ENCODE measurements at regions not wholly inside any gene's neighbourhood (a gene's known extent, or its start where the extent isn't known, plus 50 kb on each side); places are given as distances from the start of the nearest gene placed in this dataset.

DNA sequence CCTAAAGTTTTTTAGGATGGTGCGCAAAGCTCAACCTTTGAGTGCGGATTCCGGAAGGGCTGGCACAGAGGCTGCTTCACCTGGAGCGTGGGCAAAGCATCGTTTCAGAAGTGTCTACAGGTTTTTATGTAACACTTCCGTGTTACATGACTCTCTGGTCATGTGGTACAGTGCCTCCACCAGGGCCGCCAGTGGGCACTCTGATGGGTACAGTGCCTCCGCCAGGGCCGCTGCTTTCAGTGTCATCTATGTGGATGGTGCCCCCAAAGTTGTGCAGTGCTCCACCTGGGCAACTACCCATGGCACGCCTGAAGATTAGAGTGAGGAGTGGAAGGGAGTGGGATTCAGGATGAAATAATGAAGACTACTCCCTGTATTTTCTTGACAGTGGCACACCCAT, 101.4 kb upstream of the C1orf174 start:
- intact Hi-C loops (cut with DNase I; ENCODE audit: low total_unique reads) = no loop called here
- no peak for DNase-seq
- Histone ChIP-seq H3K4me3 (no peak overlapping the region), H3K36me3 (no peaks in the 10 kb centered on the region), H3K27ac (no peak overlapping the region), H3K27me3 (no peaks in the 10 kb centered on the region), H3K4me1 (no peaks in the 10 kb centered on the region), H3K9me3 (no peaks in the 10 kb centered on the region)
- TF ChIP-seq, protein P1, sequence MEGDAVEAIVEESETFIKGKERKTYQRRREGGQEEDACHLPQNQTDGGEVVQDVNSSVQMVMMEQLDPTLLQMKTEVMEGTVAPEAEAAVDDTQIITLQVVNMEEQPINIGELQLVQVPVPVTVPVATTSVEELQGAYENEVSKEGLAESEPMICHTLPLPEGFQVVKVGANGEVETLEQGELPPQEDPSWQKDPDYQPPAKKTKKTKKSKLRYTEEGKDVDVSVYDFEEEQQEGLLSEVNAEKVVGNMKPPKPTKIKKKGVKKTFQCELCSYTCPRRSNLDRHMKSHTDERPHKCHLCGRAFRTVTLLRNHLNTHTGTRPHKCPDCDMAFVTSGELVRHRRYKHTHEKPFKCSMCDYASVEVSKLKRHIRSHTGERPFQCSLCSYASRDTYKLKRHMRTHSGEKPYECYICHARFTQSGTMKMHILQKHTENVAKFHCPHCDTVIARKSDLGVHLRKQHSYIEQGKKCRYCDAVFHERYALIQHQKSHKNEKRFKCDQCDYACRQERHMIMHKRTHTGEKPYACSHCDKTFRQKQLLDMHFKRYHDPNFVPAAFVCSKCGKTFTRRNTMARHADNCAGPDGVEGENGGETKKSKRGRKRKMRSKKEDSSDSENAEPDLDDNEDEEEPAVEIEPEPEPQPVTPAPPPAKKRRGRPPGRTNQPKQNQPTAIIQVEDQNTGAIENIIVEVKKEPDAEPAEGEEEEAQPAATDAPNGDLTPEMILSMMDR (IDR thresholded peaks at IDR 0.05) = no peak
- TF ChIP-seq POLR2A (IDR thresholded peaks at IDR 0.05) = no peak

DNA sequence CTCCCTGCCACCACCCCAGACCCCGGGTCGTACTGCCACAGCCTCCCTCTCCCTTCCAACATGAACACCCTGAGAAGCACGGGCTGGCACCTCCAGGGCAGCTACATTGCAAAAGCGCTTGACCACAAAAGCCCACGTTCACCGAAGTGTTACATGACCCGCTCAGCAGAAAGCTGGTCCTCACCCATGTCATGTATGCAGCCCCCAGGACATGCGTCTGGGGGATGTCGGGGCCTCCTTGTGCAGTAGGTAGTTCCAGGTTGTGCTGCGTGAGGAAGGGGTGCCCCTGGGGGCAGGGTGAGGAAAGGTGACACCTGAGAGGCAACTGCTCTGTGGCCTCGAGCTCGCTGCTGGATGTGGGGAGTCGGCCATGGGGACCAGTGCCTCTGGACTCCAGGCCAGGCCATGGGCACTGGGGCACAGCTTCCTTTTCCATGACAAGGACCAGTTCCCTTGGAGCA, 102.0 kb upstream of the C1orf174 start:
- Histone ChIP-seq H3K4me3 (no peak overlapping the region), H3K36me3 (no peaks in the 10 kb centered on the region), H3K27ac (no peak overlapping the region), H3K27me3 (no peaks in the 10 kb centered on the region), H3K4me1 (no peaks in the 10 kb centered on the region), H3K9me3 (no peaks in the 10 kb centered on the region)
- intact Hi-C loops (cut with DNase I; ENCODE audit: low total_unique reads) = no loop called here
- no peak for TF ChIP-seq POLR2A (IDR thresholded peaks at IDR 0.05)
- TF ChIP-seq, protein P1 (IDR thresholded peaks at IDR 0.05) = no peak
- no peak for DNase-seq

DNA sequence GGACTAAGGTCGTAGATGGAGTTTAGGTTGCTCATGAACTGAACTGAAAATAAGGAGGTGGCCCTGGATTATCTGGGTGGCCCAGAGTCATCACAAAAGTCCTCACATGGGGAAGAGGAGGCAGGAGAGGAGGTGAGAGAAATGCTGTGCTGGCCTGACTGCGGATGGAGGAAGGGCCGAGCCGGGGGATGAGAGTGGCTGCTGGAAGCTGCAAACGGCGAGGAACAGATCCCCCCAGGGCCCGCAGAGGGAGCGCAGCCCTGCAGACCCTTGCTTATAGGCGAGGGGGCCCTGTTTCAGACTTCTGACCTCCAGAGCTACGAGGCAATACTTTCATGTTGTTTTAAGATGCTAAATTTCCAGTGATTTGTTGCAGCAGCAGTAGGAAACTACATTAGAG, 102.7 kb upstream of the C1orf174 start:
- Histone ChIP-seq H3K4me3 (no peak overlapping the region), H3K36me3 (no peaks in the 10 kb centered on the region), H3K27me3 (no peaks in the 10 kb centered on the region), H3K4me1 (no peaks in the 10 kb centered on the region), H3K9me3 (no peaks in the 10 kb centered on the region), H3K27ac (no peak overlapping the region)
- no peak for TF ChIP-seq POLR2A (IDR thresholded peaks at IDR 0.05)
- TF ChIP-seq, protein P1 (IDR thresholded peaks at IDR 0.05) = no peak
- no peak for DNase-seq
- intact Hi-C loops (cut with DNase I; ENCODE audit: low total_unique reads) = no loop called here

DNA sequence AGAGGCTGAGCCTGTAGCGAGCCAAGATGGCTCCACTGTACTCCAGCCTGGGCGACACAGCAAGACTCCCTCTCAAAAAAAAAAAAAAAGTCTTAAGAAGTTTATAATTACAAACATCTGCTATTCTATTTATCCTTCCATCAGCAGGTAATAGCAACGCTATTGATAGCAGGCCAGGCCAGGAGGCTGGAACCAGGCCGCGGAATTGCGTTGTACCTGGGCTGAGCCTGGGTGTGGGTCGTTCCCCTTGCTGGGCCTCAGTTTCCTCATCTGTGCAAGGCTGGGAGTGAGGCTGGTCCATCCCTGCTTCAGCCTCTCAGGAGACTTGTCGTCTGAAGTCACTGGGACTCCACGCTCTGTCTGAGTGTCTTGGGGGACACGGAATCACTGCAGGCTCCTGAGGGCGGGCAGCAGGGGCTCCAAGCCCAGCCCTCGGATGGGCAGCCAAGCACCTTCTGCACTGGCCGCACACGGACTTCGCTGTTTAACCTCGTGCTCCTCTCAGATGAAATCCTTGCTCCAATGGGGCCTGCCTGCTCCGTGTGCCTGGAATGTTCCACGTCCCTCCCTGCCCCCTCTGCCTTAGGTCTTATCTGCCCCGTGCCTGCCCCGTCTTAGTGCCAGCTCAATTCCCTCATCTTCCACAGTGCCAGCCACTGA, 103.9 kb upstream of the C1orf174 start:
- Histone ChIP-seq H3K27ac (no peak overlapping the region), H3K4me3 (no peak overlapping the region), H3K4me1 (no peaks in the 10 kb centered on the region), H3K9me3 (no peaks in the 10 kb centered on the region), H3K36me3 (no peaks in the 10 kb centered on the region), H3K27me3 (no peaks in the 10 kb centered on the region)
- DNase-seq = no peak
- intact Hi-C loops (cut with DNase I; ENCODE audit: low total_unique reads) = no loop called here
- TF ChIP-seq, protein P1 (IDR thresholded peaks at IDR 0.05) = no peak

DNA sequence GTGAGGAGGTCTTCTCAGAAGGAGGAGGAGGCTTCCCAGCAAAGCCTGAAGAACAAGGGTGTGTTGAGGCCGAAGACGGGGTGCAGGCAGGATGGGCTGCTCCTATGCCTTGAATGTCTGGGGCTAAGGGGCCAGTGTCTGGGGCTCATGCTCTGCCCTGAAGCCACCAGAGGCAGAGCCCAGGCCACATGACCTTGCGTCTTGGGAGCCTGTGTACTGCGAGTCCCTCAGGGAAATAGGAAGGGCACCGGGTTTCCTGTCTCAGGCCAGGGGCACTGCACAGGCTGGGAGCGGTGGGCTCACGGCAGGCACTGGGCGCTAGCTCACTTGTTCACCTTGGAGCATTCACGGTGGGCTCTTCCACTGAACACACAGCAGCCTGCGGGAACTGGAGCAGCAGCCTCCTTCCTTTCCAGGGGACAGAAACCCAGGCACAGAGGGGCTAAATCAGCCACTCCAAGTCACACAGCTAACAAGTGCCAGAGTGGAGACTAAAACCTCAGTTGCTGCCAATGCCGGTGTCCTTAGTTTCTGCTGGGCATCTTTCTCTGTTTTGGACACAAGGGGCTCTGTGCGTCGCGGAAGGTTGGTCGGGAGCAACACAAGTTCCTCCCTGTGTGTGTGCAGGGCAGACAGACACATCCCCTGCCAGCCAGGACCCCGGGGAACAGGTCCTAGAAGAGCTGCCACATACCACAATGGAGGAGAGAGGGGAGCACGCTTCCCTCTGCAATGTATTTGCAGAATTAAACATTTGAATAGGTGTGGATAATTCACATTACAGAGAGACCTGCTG, 104.8 kb upstream of the C1orf174 start:
- H3K27me3 ChIP-seq = no peaks in the 10 kb centered on the region
- DNase-seq = no peak
- H3K4me1 ChIP-seq = no peaks in the 10 kb centered on the region
- H3K27ac ChIP-seq = no peak overlapping the region
- H3K4me3 ChIP-seq = no peak overlapping the region
- H3K36me3 ChIP-seq = no peaks in the 10 kb centered on the region
- TF ChIP-seq POLR2A (IDR thresholded peaks at IDR 0.05) = no peak
- TF ChIP-seq, protein P1 (IDR thresholded peaks at IDR 0.05) = no peak
- H3K9me3 ChIP-seq = no peaks in the 10 kb centered on the region
- intact Hi-C loops (cut with DNase I; ENCODE audit: low total_unique reads) = no loop called here
